MM.1S (cell line): ENCODE measurements at regions not wholly inside any gene's neighbourhood (a gene's known extent, or its start where the extent isn't known, plus 50 kb on each side); places are given as distances from the start of the nearest gene placed in this dataset.

Source experiments
- DNase-seq: peaks from one replicate; pipeline ENCODE4 v3.0.0-alpha.2; 2015
- H2AFZ ChIP-seq: fragments of 300-600 bp; sonication (generic); 2 replicates; pipeline ENCODE4 v1.6.0; 2016; ENCODE audit warnings: antibody characterized with exemption, low read length
- H3F3A ChIP-seq: fragments of 300-600 bp; sonication (generic); 2 replicates; pipeline ENCODE4 v1.6.1; 2016; ENCODE audit warnings: mild to moderate bottlenecking, antibody characterized with exemption, low read length, moderate library complexity, mixed read lengths; ENCODE audit not compliant: insufficient read depth
- H3K27ac ChIP-seq: fragments of 300-600 bp; sonication (generic); 2 replicates; pipeline ENCODE4 v1.5.1; 2016; ENCODE audit warnings: mild to moderate bottlenecking, low read length
- H3K27me3 ChIP-seq: fragments of 300-600 bp; sonication (generic); replicated peaks from 2 replicates; pipeline ENCODE4 v1.6.0; 2016; ENCODE audit warnings: low read length; ENCODE audit not compliant: insufficient read depth
- H3K36me3 ChIP-seq: fragments of 300-600 bp; sonication (generic); replicated peaks from 2 replicates; pipeline ENCODE4 v1.6.1; 2016; ENCODE audit warnings: mild to moderate bottlenecking, low read length, mixed read lengths; ENCODE audit not compliant: insufficient read depth
- H3K4me1 ChIP-seq: fragments of 300-600 bp; sonication (generic); 2 replicates; pipeline ENCODE4 v1.6.1; 2016; ENCODE audit warnings: low read length, mixed read lengths
- H3K4me2 ChIP-seq: fragments of 300-600 bp; sonication (generic); 2 replicates; pipeline ENCODE4 v1.6.0; 2016; ENCODE audit warnings: low read depth, low read length
- H3K4me3 ChIP-seq: fragments of 300-600 bp; sonication (generic); 2 replicates; pipeline ENCODE4 v1.5.1; 2016; ENCODE audit warnings: low read length, mixed read lengths
- H3K79me2 ChIP-seq: fragments of 300-600 bp; sonication (generic); 2 replicates; pipeline ENCODE4 v1.6.1; 2016; ENCODE audit warnings: mixed run types, low read length, mixed read lengths
- H3K9ac ChIP-seq: fragments of 300-600 bp; sonication (generic); 2 replicates; pipeline ENCODE4 v1.6.1; 2016; ENCODE audit warnings: low read length, mixed read lengths
- H3K9me2 ChIP-seq: fragments of 300-600 bp; sonication (generic); replicated peaks from 2 replicates; pipeline ENCODE4 v1.6.1; 2016; ENCODE audit warnings: mild to moderate bottlenecking, low read length, mixed read lengths; ENCODE audit not compliant: insufficient read depth
- H3K9me3 ChIP-seq: fragments of 300-600 bp; sonication (generic); replicated peaks from 2 replicates; pipeline ENCODE4 v1.6.1; 2016; ENCODE audit warnings: mild to moderate bottlenecking, low read length, mixed read lengths; ENCODE audit not compliant: insufficient read depth
- H4K20me1 ChIP-seq: fragments of 300-600 bp; sonication (generic); 2 replicates; pipeline ENCODE4 v1.6.1; 2016; ENCODE audit warnings: mild to moderate bottlenecking, low read length, moderate library complexity, mixed read lengths; ENCODE audit not compliant: insufficient read depth
- EZH2 ChIP-seq: fragments of 300-600 bp; sonication (generic); optimal IDR thresholded peaks from 2 replicates; pipeline ENCODE3; 2017; ENCODE audit warnings: low read depth, mild to moderate bottlenecking, antibody characterized with exemption, low read length, mixed read lengths
- EZH2phosphoT487 ChIP-seq: fragments of 300-600 bp; sonication (generic); IDR thresholded peaks from 2 replicates; pipeline ENCODE4 v1.6.1; 2018; ENCODE audit warnings: antibody characterized with exemption, low read length
- TF ChIP-seq, protein P1 (sequence below): fragments of 300-600 bp; sonication (generic); IDR thresholded peaks from 2 replicates; pipeline ENCODE4 v1.5.1; 2016; ENCODE audit warnings: antibody characterized with exemption, low read length, mixed read lengths

DNA sequence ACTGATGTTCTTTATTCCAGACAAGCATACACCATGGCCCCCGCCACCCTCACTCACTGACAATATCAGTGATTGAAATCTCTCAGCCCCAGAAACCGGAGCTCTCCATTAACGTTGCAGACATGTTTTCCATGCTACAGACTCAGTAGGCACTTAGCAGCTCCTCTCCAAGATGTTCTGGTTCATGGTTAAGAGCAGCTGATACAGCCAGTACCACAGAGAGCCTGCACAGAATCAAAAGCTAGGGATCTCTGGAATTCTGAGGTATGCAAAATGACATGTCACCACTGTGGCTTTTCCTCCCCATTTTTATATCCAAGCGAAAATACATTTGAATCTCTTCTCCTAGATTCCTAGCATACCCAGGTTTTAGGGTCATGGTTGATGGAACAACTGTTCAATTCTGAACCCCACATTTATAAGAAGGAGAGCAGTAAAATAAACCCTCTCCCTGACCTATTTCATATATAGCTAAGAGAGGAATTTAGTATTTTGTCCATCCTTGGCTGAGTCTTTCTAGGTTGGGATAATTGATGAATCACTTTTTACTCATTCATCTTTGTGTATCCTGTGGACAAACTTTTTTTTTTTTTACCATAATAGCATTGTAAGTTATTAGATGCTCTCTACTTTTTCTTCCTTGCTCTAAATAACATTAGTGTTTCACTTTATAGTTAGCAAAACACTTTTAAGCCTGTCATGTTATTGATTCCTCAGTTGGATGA lies 488.4 kb upstream of the PIK3C3 start:
- Histone ChIP-seq H3K9me3 (no peaks in the 10 kb centered on the region), H3K4me2 (no peak overlapping the region), H3K27me3 (no peaks in the 10 kb centered on the region), H3K9me2 (no peaks in the 10 kb centered on the region), H4K20me1 (no peaks in the 10 kb centered on the region), H3K79me2 (no peaks in the 10 kb centered on the region), H3K27ac (no peak overlapping the region), H3K36me3 (no peaks in the 10 kb centered on the region), H3K9ac (no peak overlapping the region), H2AFZ (no peak overlapping the region), H3K4me3 (no peak overlapping the region), H3F3A (no peaks in the 10 kb centered on the region), H3K4me1 (no peaks in the 10 kb centered on the region)
- TF ChIP-seq, protein P1, sequence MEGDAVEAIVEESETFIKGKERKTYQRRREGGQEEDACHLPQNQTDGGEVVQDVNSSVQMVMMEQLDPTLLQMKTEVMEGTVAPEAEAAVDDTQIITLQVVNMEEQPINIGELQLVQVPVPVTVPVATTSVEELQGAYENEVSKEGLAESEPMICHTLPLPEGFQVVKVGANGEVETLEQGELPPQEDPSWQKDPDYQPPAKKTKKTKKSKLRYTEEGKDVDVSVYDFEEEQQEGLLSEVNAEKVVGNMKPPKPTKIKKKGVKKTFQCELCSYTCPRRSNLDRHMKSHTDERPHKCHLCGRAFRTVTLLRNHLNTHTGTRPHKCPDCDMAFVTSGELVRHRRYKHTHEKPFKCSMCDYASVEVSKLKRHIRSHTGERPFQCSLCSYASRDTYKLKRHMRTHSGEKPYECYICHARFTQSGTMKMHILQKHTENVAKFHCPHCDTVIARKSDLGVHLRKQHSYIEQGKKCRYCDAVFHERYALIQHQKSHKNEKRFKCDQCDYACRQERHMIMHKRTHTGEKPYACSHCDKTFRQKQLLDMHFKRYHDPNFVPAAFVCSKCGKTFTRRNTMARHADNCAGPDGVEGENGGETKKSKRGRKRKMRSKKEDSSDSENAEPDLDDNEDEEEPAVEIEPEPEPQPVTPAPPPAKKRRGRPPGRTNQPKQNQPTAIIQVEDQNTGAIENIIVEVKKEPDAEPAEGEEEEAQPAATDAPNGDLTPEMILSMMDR: no peak
- no peak for TF ChIP-seq EZH2phosphoT487
- TF ChIP-seq EZH2: no peak
- no peak for DNase-seq

DNA sequence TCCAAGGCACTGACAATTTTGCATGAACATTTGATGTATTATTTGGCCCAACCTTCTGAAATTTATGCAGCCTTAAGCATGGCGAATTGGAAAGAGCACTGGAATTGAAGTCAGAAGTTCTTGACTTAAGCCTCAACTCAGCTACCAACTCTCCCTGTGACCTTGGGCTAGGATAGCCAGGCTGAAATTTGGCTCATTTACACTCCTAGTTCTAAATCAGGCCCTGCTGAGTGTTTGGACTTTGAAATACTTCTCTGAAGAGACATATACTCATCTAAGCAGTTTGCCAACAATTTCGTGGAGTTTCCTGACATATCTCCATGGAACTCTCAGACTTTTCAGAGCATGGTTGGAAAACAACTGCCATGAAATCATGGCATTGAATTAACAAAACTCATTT lies 489.6 kb upstream of the PIK3C3 start:
- no peak overlapping the region for H3K4me2 ChIP-seq
- no peak for DNase-seq
- no peaks in the 10 kb centered on the region for H3F3A ChIP-seq
- H3K9ac ChIP-seq: no peak overlapping the region
- no peak overlapping the region for H2AFZ ChIP-seq
- H3K4me3 ChIP-seq: no peak overlapping the region
- H3K27me3 ChIP-seq: no peaks in the 10 kb centered on the region
- no peaks in the 10 kb centered on the region for H3K36me3 ChIP-seq
- no peak overlapping the region for H3K27ac ChIP-seq
- no peaks in the 10 kb centered on the region for H3K9me3 ChIP-seq
- H4K20me1 ChIP-seq: no peaks in the 10 kb centered on the region
- H3K9me2 ChIP-seq: no peaks in the 10 kb centered on the region
- no peaks in the 10 kb centered on the region for H3K4me1 ChIP-seq
- TF ChIP-seq EZH2phosphoT487 (no peak), EZH2 (no peak)
- TF ChIP-seq, protein P1: no peak
- H3K79me2 ChIP-seq: no peaks in the 10 kb centered on the region

DNA sequence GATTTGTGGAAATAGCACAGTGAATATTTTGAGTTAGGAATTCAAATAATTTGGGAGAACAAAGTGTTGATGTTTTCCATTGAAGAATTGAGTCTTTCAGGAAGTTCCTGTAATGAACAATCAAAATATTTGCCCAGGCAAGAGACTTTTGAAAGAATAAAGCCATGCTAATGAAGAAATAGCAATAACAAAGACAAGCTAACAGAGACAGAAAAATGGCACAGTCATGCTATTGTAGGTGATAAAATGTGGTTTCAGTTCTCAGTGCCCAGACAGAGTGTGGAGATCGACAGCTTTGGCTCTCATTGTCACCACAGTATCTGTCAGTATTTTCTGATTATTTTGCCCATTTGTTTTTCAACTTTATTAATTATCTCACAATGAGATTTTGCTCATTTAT lies 490.8 kb upstream of the PIK3C3 start:
- no peaks in the 10 kb centered on the region for H3F3A ChIP-seq
- no peak overlapping the region for H3K4me2 ChIP-seq
- no peaks in the 10 kb centered on the region for H3K79me2 ChIP-seq
- no peaks in the 10 kb centered on the region for H3K36me3 ChIP-seq
- H4K20me1 ChIP-seq: no peaks in the 10 kb centered on the region
- no peaks in the 10 kb centered on the region for H3K9me3 ChIP-seq
- no peak overlapping the region for H3K27ac ChIP-seq
- TF ChIP-seq EZH2phosphoT487 (no peak), EZH2 (no peak)
- TF ChIP-seq, protein P1: no peak
- H3K4me3 ChIP-seq: no peak overlapping the region
- H2AFZ ChIP-seq: no peak overlapping the region
- H3K9me2 ChIP-seq: no peaks in the 10 kb centered on the region
- H3K9ac ChIP-seq: no peak overlapping the region
- no peaks in the 10 kb centered on the region for H3K4me1 ChIP-seq
- no peak for DNase-seq
- no peaks in the 10 kb centered on the region for H3K27me3 ChIP-seq
